Glutamatergic neuron (in vitro differentiated cells): ENCODE measurements at regions not wholly inside any gene's neighbourhood (a gene's known extent, or its start where the extent isn't known, plus 50 kb on each side); places are given as distances from the start of the nearest gene placed in this dataset.

Experiments
- DNase-seq: peaks from one replicate; pipeline ENCODE4 v3.0.0; 2022
- H3K27ac Mint-ChIP-seq: one replicate; pipeline ENCODE4 v1.8.0; 2020; ENCODE audit warnings: mild to moderate bottlenecking, mixed read lengths, inconsistent platforms; ENCODE audit not compliant: unreplicated experiment
- H3K27me3 Mint-ChIP-seq: one replicate; pipeline ENCODE4 v1.8.0; 2020; ENCODE audit warnings: mild to moderate bottlenecking, moderate library complexity, mixed read lengths, inconsistent platforms; ENCODE audit not compliant: unreplicated experiment
- H3K36me3 Mint-ChIP-seq: one replicate; pipeline ENCODE4 v1.8.0; 2020; ENCODE audit warnings: mild to moderate bottlenecking, mixed read lengths, inconsistent platforms; ENCODE audit not compliant: unreplicated experiment
- H3K4me1 Mint-ChIP-seq: one replicate; pipeline ENCODE4 v1.8.0; 2020; ENCODE audit warnings: mild to moderate bottlenecking, low read depth, mixed read lengths, inconsistent platforms; ENCODE audit not compliant: unreplicated experiment
- H3K4me3 Mint-ChIP-seq: one replicate; pipeline ENCODE4 v1.8.0; 2020; ENCODE audit warnings: mild to moderate bottlenecking, mixed read lengths, inconsistent platforms; ENCODE audit not compliant: unreplicated experiment
- H3K9me3 Mint-ChIP-seq: one replicate; pipeline ENCODE4 v1.8.0; 2020; ENCODE audit warnings: mild to moderate bottlenecking, moderate library complexity, mixed read lengths, inconsistent platforms; ENCODE audit not compliant: unreplicated experiment
- CTCF ChIP-seq: fragments of 200-600 bp; sonication (generic); IDR thresholded peaks from one replicate; pipeline ENCODE4 v1.5.0; 2021; ENCODE audit not compliant: partially characterized antibody, unreplicated experiment

GRCh38 chr3:76346690-76347089, 561.3 kb upstream of the ZNF717 start:
- no peak for TF ChIP-seq CTCF
- H3K36me3 Mint-ChIP-seq = no peaks in the 10 kb centered on the region
- H3K9me3 Mint-ChIP-seq = no peaks in the 10 kb centered on the region
- peaks cover 2% of the 10 kb centered on the region for H3K27me3 Mint-ChIP-seq
- DNase-seq = no peak
- H3K27ac Mint-ChIP-seq = no peak overlapping the region
- H3K4me3 Mint-ChIP-seq = no peak overlapping the region
- H3K4me1 Mint-ChIP-seq = peaks cover 4% of the 10 kb centered on the region

GRCh38 chr3:76349715-76350480, 564.5 kb upstream of the ZNF717 start:
- Mint-ChIP-seq H3K4me3 (no peak overlapping the region), H3K4me1 (peaks cover 8% of the 10 kb centered on the region), H3K27ac (no peak overlapping the region)

GRCh38 chr3:76352051-76352450, 566.7 kb upstream of the ZNF717 start:
- Mint-ChIP-seq H3K27ac (no peak overlapping the region), H3K36me3 (no peaks in the 10 kb centered on the region), H3K4me1 (peaks cover 5% of the 10 kb centered on the region), H3K4me3 (no peak overlapping the region), H3K27me3 (peaks cover 2% of the 10 kb centered on the region), H3K9me3 (no peaks in the 10 kb centered on the region)
- no peak for DNase-seq
- TF ChIP-seq CTCF = no peak

More at GRCh38 chr3:76349715-76350480, 564.5 kb upstream of the ZNF717 start:
- TF ChIP-seq CTCF = no peak
- DNase-seq = no peak
- Mint-ChIP-seq H3K27me3 (peaks cover 2% of the 10 kb centered on the region), H3K36me3 (no peaks in the 10 kb centered on the region), H3K9me3 (no peaks in the 10 kb centered on the region)

GRCh38 chr3:76352511-76353284, 567.3 kb upstream of the ZNF717 start:
- Mint-ChIP-seq H3K4me3 (no peak overlapping the region), H3K9me3 (no peaks in the 10 kb centered on the region), H3K27me3 (peaks cover 2% of the 10 kb centered on the region), H3K4me1 (peaks cover 5% of the 10 kb centered on the region), H3K27ac (no peak overlapping the region), H3K36me3 (no peaks in the 10 kb centered on the region)
- TF ChIP-seq CTCF = no peak
- no peak for DNase-seq

- TF ChIP-seq CTCF = no peak
- H3K36me3 Mint-ChIP-seq = no peaks in the 10 kb centered on the region
- no peak overlapping the region for H3K4me3 Mint-ChIP-seq
- H3K9me3 Mint-ChIP-seq = no peaks in the 10 kb centered on the region
- H3K27me3 Mint-ChIP-seq = no peaks in the 10 kb centered on the region
- DNase-seq = no peak
- H3K27ac Mint-ChIP-seq = no peak overlapping the region
- H3K4me1 Mint-ChIP-seq = peaks cover 5% of the 10 kb centered on the region
Measured at GRCh38 chr3:76353683-76354082, 568.3 kb upstream of the ZNF717 start.
